Activated naive CD8-positive, alpha-beta T cell treated with anti-CD3 and anti-CD28 coated beads for 36 hours (primary cell): ENCODE measurements at regions not wholly inside any gene's neighbourhood (a gene's known extent, or its start where the extent isn't known, plus 50 kb on each side); places are given as distances from the start of the nearest gene placed in this dataset.

Experiments
- DNase-seq: peaks from one replicate; pipeline ENCODE4 v3.0.0; 2021
- H3K27ac Mint-ChIP-seq: one replicate; pipeline ENCODE4 v1.8.0; 2022; ENCODE audit warnings: mild to moderate bottlenecking, moderate library complexity, mixed read lengths
- H3K27me3 Mint-ChIP-seq: one replicate; pipeline ENCODE4 v1.8.0; 2022; ENCODE audit warnings: mild to moderate bottlenecking, mixed read lengths
- H3K36me3 Mint-ChIP-seq: one replicate; pipeline ENCODE4 v1.8.0; 2021; ENCODE audit warnings: mild to moderate bottlenecking, mixed read lengths
- H3K4me1 Mint-ChIP-seq: one replicate; pipeline ENCODE4 v1.8.0; 2021; ENCODE audit warnings: mixed read lengths
- H3K4me3 Mint-ChIP-seq: one replicate; pipeline ENCODE4 v1.8.0; 2022; ENCODE audit warnings: mild to moderate bottlenecking, moderate library complexity, mixed read lengths
- H3K9me3 Mint-ChIP-seq: one replicate; pipeline ENCODE4 v1.8.0; 2022; ENCODE audit warnings: mixed read lengths

DNA sequence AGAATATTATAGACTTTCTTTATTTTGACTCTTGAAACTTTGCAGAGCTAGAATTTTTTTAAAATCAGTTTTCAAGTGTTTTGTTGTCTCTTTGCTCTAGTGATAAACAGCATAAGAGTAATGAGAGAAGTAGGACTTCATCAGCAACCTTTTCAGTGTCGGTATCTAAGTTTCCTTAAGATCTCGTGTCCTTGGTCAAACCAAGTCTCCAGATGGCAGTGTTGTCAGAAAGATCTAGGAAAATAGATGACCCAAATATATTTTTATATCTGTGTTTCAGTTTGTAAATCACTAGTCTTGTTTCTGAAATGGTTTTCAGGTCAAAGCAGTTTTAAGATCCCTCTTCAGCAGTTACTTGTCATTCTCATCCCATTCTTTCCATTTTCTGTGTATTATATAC is 438.3 kb downstream of the RAPGEF2 start:
- Mint-ChIP-seq H3K4me1 (no peaks in the 10 kb centered on the region), H3K36me3 (no peaks in the 10 kb centered on the region), H3K27ac (no peak overlapping the region), H3K9me3 (peaks cover 7% of the 10 kb centered on the region), H3K27me3 (no peaks in the 10 kb centered on the region), H3K4me3 (no peak overlapping the region)
- no peak for DNase-seq

DNA sequence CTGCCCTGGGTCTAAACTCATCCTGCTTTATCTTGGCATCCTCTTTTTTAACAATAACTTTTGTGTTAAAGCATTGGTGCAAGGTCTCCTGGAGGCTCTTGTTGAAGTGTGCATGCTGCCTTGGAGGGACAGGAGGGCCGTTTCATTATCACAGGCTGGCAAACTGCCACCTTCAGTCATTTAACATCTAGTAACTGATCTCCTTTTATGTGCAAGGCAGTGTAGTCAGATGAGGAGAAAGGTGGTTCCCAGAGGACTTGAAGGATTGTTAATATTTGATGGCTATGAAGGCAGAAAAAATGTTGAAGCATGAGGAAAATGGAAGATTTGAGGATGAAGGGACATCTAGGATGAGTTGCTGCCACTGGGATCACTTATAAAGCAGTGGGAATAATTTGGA is 439.4 kb downstream of the RAPGEF2 start:
- no peaks in the 10 kb centered on the region for H3K36me3 Mint-ChIP-seq
- H3K27me3 Mint-ChIP-seq: no peaks in the 10 kb centered on the region
- DNase-seq: no peak
- H3K4me1 Mint-ChIP-seq: no peaks in the 10 kb centered on the region
- no peaks in the 10 kb centered on the region for H3K9me3 Mint-ChIP-seq
- no peak overlapping the region for H3K27ac Mint-ChIP-seq
- no peak overlapping the region for H3K4me3 Mint-ChIP-seq

DNA sequence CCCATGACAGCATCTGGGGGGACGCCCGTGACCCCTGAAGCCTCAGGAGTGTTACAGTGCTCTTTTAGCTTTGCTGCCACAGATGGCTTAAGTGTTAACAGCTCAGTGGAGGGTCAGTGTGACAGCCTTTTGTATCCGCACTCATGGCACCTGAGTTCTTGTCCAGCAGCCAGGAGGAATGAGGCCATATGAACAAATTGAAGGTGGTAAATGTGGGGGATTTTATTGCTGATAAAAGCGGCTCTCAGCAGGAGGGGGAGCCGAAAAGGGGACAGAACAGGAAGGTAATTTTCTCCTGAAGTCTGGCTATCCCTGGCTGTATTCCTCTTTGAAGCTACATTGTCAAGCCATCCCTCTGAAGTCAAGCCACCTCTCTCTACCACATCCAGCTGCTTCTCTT is 441.0 kb downstream of the RAPGEF2 start:
- no peak for DNase-seq
- Mint-ChIP-seq H3K36me3 (no peaks in the 10 kb centered on the region), H3K27ac (no peak overlapping the region), H3K9me3 (no peaks in the 10 kb centered on the region), H3K4me1 (no peaks in the 10 kb centered on the region), H3K4me3 (no peak overlapping the region), H3K27me3 (no peaks in the 10 kb centered on the region)

DNA sequence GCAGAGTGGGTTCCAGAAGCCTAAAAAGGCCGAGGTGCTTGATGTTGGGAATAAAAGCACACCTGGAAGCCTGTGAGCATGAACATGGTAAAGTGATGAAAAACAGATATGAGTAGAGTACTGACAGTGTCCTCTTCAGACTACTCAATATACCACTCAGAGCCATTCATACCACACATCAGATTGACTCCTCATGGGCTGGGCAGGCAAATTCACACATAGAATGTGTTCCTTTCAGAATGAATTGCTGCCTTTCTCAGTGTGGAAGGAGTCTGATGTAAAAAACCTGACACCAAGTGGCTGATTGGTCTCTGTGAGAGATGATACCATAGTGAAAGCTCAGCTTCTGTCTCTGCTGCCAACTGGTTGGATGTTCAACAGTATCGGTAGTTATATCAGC is 442.7 kb downstream of the RAPGEF2 start:
- H3K27ac Mint-ChIP-seq: no peak overlapping the region

DNA sequence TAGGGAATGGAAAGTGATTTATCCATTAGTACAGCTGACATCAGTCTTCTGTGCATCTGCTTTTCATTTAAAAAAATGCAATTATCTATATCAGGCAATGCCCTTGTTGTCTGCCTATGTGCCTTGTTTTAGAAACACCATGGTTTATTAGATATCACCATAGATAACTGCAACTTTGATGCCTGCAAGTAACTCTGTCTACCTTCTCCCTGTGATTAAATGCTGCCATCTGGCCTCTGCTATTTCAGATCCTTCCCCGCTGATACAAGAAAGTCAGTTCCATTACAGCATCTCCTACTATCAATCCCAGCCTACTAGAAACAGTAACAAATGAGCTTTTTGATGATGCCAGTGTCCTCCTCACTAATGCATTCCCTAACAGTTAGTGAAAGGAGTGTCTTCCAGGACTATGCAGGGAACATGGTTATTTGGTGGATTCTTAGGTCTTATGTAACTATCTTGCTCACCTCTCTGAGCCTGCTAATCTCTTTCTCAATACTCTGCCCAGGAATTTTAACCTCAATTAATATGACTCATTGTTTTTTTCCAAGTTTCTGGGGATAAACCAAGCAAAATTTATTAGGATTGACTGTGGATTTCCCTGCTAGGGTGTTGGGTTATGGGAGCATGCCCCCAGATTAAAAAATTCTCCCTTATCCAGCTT is 444.9 kb downstream of the RAPGEF2 start:
- DNase-seq: no peak
- no peak overlapping the region for H3K4me3 Mint-ChIP-seq
- no peak overlapping the region for H3K27ac Mint-ChIP-seq
- H3K27me3 Mint-ChIP-seq: no peaks in the 10 kb centered on the region
- H3K4me1 Mint-ChIP-seq: no peaks in the 10 kb centered on the region
- no peaks in the 10 kb centered on the region for H3K36me3 Mint-ChIP-seq
- no peaks in the 10 kb centered on the region for H3K9me3 Mint-ChIP-seq

More for the DNA sequence above, 442.7 kb downstream of the RAPGEF2 start:
- Mint-ChIP-seq H3K27me3 (no peaks in the 10 kb centered on the region), H3K4me1 (no peaks in the 10 kb centered on the region), H3K4me3 (no peak overlapping the region), H3K36me3 (no peaks in the 10 kb centered on the region), H3K9me3 (no peaks in the 10 kb centered on the region)
- no peak for DNase-seq

DNA sequence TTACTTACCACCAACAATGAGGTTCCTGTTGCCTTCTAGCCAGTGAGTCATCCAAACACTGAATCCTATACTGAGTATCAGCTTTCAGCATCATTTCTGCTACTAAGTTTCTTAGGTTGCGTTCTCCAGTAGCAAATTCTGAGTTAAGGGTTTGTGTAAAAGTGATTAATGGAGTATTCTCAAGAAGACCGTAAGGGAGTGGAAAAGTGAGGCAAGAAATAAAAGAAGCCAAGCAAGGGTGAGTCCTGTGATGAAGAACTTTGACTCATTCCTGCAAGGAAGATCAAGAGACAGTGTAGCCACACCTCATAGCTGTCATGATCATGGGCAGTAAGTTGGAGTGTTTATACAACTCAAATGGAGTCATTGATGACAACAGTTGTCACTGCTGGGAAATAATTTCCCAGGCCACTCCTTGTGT is 446.2 kb downstream of the RAPGEF2 start:
- Mint-ChIP-seq H3K4me3 (no peak overlapping the region), H3K27ac (no peak overlapping the region), H3K9me3 (no peaks in the 10 kb centered on the region), H3K27me3 (no peaks in the 10 kb centered on the region), H3K4me1 (no peaks in the 10 kb centered on the region), H3K36me3 (no peaks in the 10 kb centered on the region)
- no peak for DNase-seq

DNA sequence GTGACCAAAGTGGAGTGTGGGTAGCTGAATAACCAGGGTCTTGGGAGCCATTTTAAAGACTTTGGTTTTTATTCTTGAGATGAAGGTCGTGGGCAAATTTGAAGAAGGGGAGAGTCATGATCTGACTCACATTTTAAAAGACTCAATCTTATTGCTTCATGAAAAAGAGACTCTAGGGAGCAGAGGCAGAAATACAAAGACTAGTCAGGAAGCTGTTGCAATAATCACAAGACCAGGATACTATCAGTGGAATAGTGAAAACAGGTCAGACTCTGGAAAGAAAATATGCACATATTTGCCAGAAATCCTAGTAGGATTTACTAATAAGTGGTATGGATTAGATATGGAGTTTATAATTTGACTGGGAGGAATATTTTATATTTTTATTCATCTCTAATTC is 448.4 kb downstream of the RAPGEF2 start:
- no peak for DNase-seq
- H3K4me1 Mint-ChIP-seq: no peaks in the 10 kb centered on the region
- H3K27me3 Mint-ChIP-seq: no peaks in the 10 kb centered on the region
- H3K9me3 Mint-ChIP-seq: no peaks in the 10 kb centered on the region
- no peak overlapping the region for H3K4me3 Mint-ChIP-seq
- H3K27ac Mint-ChIP-seq: no peak overlapping the region
- H3K36me3 Mint-ChIP-seq: no peaks in the 10 kb centered on the region

DNA sequence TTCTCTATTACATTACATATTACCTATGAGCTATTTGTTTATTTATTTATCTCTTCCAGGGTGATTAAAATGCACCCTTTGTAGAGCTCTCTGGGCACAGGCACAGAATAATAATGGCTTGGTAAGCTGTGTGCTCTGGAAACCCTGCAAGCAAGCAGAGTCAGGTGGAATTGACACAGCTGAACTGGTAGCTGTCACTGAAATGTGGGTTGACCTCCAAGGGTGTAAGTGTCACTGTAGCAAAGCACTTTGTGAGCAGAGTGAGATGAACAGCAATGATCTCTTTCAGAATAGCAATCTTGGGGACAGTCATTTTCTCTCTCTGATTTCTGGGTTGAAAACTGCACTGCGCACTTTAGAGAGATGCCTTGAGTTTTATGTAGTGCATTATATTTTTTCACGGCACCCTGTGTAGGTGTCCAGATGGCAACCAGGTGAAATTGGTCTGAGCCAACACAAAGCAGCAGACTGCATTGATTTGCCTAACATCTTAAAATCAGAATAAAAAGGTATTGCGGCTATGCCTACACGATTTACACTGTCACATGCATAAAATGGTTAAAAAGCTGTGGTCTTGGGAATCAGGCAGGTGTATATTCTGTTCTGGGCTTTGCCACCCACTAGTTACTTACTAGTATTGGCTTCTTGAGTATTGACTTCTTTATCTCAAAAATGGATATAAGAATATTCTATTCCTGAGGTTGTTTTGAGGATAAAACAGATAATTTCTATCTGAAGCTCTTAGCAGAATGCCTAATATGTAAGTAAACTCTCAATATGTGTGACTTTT is 450.3 kb downstream of the RAPGEF2 start:
- Mint-ChIP-seq H3K36me3 (no peaks in the 10 kb centered on the region), H3K9me3 (no peaks in the 10 kb centered on the region), H3K4me3 (no peak overlapping the region), H3K27me3 (no peaks in the 10 kb centered on the region), H3K27ac (no peak overlapping the region), H3K4me1 (no peaks in the 10 kb centered on the region)
- DNase-seq: no peak

DNA sequence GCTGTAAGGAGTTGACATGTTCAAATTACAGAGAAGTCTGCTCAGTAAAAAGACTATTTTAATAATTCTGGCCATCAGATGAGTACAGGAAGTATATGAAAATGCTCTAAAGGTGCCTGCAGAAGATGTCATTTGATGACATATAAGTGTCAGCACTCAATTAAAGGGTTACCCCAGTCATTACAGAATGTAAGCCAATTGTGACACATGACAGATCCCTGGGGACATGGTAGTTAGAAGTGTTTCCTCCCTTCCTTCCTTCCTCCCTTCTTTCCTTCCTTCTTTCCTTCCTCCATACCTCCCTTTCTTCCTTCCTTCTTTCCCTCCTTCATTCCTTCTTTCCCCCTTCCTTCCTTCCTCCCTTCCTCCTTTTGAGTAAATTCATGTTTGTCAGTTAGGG is 453.0 kb downstream of the RAPGEF2 start:
- Mint-ChIP-seq H3K4me1 (no peaks in the 10 kb centered on the region), H3K36me3 (no peaks in the 10 kb centered on the region), H3K27ac (no peak overlapping the region), H3K9me3 (no peaks in the 10 kb centered on the region), H3K4me3 (no peak overlapping the region), H3K27me3 (no peaks in the 10 kb centered on the region)
- no peak for DNase-seq

DNA sequence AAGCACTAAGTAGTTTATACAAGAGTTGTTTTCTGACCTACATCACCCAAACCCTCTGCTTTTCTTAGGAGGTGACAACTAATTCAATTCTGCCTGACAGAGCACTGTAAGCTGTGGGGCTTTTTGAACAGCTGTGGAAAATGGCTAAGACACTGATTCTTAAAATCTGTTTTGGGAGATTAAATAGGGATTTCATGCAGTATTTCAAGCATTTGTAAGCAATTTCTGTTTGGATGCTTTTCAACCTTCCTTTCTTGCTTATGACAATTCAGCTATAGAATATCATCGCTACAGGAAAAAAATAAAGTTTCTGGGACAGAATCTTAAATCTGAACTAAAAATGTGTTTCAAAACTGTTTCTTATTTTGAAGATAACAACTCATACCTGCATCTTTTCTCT is 459.5 kb downstream of the RAPGEF2 start:
- no peak for DNase-seq

DNA sequence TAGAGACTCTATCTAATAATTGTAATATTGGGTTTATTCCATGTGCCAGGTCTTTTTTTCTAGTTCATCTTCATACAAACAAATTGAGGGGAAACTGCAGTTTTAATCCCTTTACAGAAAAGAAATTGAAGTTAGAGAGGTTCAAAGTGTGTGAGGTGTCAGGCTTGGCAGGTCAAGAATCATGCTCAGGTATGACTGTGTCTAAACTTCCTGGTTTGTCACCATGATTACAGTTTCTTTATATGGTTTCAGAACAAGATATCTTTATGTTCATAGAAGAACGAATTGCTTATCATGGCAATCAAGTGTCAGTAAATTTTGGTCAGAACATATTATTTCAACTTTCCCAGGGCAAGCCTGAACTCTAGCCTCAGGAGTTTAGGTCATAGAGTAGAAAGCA is 460.4 kb downstream of the RAPGEF2 start:
- no peaks in the 10 kb centered on the region for H3K4me1 Mint-ChIP-seq
- no peak for DNase-seq
- H3K4me3 Mint-ChIP-seq: no peak overlapping the region
- no peaks in the 10 kb centered on the region for H3K36me3 Mint-ChIP-seq
- H3K9me3 Mint-ChIP-seq: peaks cover 6% of the 10 kb centered on the region
- no peaks in the 10 kb centered on the region for H3K27me3 Mint-ChIP-seq
- H3K27ac Mint-ChIP-seq: no peak overlapping the region

More for the DNA sequence above, 459.5 kb downstream of the RAPGEF2 start:
- Mint-ChIP-seq H3K27ac (no peak overlapping the region), H3K4me3 (no peak overlapping the region), H3K36me3 (no peaks in the 10 kb centered on the region), H3K27me3 (no peaks in the 10 kb centered on the region), H3K4me1 (no peaks in the 10 kb centered on the region), H3K9me3 (peaks cover 2% of the 10 kb centered on the region)

DNA sequence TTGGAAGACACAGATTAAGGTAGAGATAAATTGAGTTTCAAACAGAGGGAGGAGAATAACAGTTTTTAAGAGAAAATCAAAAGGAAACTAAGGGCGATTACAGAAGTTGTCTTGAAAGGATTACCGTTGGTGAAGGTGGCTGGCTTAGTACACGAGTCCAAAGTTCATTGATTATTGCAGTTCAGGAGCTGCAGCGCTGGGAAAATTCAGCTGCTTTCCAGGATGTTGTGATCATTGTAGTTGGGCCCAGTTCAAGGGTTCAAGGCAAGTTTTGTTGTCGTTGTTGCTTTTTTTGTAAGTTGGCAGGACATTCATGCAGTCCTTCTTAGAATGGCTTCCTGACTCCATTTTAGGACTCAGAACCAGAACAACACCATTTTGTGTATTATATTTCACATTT is 461.7 kb downstream of the RAPGEF2 start:
- H3K27ac Mint-ChIP-seq: no peak overlapping the region
- peaks cover 8% of the 10 kb centered on the region for H3K9me3 Mint-ChIP-seq
- H3K4me1 Mint-ChIP-seq: no peaks in the 10 kb centered on the region
- no peaks in the 10 kb centered on the region for H3K36me3 Mint-ChIP-seq
- no peaks in the 10 kb centered on the region for H3K27me3 Mint-ChIP-seq
- DNase-seq: no peak
- H3K4me3 Mint-ChIP-seq: no peak overlapping the region

DNA sequence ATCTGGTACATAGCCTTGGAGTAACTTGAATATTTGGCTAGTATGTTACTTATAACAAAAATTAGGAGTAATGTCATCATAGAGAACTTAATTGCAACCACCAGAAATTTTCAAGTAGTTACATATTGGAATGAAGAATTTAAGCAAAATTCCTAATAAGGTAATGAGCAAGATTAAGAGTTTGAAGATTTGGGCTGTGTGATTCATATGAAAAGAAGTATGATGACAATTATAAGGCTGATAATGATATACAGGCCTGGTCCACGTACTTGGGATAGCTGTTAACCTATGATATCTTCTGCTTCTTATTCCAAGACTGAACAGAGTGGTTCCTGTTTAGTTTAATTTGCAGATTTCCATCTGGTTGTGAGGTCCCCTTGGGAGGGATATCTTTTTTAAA is 463.9 kb downstream of the RAPGEF2 start:
- H3K4me1 Mint-ChIP-seq: no peaks in the 10 kb centered on the region
- no peak overlapping the region for H3K27ac Mint-ChIP-seq

DNA sequence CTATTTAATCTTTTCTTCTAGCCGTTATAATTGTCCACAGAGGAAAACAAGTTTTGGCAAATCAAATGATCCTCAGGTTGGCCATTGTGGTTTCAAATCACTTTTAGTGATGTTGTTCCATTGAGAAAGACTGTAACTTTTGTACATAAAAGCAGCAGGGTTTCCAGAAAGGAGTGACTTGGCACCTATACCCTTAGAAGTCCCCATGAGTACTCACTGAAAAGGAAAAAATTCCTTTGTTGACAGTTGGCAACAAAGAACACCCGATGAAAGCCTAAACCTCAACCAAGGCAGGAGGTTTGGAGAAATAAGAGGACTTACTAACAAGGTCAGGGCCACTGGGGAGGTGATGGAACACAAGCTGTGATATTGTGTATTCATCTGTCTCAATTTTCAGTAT is 474.4 kb downstream of the RAPGEF2 start:
- H3K27me3 Mint-ChIP-seq: no peaks in the 10 kb centered on the region
- no peaks in the 10 kb centered on the region for H3K36me3 Mint-ChIP-seq
- no peak overlapping the region for H3K27ac Mint-ChIP-seq
- DNase-seq: no peak
- H3K4me3 Mint-ChIP-seq: no peak overlapping the region
- H3K4me1 Mint-ChIP-seq: no peaks in the 10 kb centered on the region
- H3K9me3 Mint-ChIP-seq: no peaks in the 10 kb centered on the region

More for the DNA sequence above, 463.9 kb downstream of the RAPGEF2 start:
- H3K4me3 Mint-ChIP-seq: no peak overlapping the region
- peaks cover 22% of the 10 kb centered on the region for H3K9me3 Mint-ChIP-seq
- H3K27me3 Mint-ChIP-seq: no peaks in the 10 kb centered on the region
- no peaks in the 10 kb centered on the region for H3K36me3 Mint-ChIP-seq
- no peak for DNase-seq

DNA sequence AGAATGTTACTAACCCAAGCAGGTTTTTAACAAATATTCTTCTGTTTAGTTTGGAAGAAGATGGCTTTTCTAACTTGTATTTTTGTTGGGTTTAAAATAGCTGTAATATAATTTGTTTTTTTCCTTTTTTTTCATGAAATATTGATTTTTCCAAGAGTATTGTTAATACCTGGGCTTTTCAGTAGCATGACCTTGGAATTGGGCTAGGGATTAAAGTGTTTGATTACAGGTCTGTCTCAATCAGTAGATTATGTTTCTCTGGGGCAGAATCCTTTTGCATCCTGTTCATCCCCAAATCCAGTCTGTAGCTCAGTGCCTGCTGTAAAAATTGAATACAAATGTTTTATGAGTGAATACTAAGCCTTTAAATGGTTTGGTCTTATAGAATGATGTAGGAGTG is 479.8 kb downstream of the RAPGEF2 start:
- H3K4me3 Mint-ChIP-seq: no peak overlapping the region
- no peak overlapping the region for H3K27ac Mint-ChIP-seq
- H3K9me3 Mint-ChIP-seq: peaks cover 6% of the 10 kb centered on the region
- H3K27me3 Mint-ChIP-seq: no peaks in the 10 kb centered on the region
- H3K4me1 Mint-ChIP-seq: no peaks in the 10 kb centered on the region
- no peak for DNase-seq
- no peaks in the 10 kb centered on the region for H3K36me3 Mint-ChIP-seq
